ENCODE measurements at regions not wholly inside any gene's neighbourhood (a gene's known extent, or its start where the extent isn't known, plus 50 kb on each side); places are given as distances from the start of the nearest gene placed in this dataset.

DNA sequence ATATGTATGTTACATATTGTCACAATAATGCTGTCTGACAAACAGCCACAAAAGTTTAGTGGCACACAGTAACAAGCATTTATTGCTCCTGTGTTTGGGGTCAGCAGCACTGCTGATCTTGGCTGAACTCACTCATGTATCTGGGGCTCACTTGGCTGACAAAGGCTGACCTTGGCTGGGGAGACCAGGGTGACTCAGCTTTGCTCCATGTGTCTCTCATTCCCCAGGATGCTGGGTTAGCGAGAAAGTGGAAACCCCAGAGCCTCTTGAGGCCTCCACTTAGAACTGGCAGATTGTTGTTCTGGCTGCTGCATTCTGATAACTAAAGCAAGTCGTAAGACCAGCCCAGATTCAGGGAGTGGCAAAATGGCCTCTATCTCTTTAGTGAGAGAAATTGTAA is 217.3 kb upstream of the HABP2 start:
- TF ChIP-seq, protein P1, sequence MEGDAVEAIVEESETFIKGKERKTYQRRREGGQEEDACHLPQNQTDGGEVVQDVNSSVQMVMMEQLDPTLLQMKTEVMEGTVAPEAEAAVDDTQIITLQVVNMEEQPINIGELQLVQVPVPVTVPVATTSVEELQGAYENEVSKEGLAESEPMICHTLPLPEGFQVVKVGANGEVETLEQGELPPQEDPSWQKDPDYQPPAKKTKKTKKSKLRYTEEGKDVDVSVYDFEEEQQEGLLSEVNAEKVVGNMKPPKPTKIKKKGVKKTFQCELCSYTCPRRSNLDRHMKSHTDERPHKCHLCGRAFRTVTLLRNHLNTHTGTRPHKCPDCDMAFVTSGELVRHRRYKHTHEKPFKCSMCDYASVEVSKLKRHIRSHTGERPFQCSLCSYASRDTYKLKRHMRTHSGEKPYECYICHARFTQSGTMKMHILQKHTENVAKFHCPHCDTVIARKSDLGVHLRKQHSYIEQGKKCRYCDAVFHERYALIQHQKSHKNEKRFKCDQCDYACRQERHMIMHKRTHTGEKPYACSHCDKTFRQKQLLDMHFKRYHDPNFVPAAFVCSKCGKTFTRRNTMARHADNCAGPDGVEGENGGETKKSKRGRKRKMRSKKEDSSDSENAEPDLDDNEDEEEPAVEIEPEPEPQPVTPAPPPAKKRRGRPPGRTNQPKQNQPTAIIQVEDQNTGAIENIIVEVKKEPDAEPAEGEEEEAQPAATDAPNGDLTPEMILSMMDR (conservative IDR thresholded peaks at IDR 0.05; ENCODE audit: low read length), result no peak
- TF ChIP-seq EZH2phosphoT487 (IDR thresholded peaks at IDR 0.05; ENCODE audit: borderline replicate concordance, low read depth, low read length), result no peak
